ENCODE measurements at regions not wholly inside any gene's neighbourhood (a gene's known extent, or its start where the extent isn't known, plus 50 kb on each side); places are given as distances from the start of the nearest gene placed in this dataset.

DNA sequence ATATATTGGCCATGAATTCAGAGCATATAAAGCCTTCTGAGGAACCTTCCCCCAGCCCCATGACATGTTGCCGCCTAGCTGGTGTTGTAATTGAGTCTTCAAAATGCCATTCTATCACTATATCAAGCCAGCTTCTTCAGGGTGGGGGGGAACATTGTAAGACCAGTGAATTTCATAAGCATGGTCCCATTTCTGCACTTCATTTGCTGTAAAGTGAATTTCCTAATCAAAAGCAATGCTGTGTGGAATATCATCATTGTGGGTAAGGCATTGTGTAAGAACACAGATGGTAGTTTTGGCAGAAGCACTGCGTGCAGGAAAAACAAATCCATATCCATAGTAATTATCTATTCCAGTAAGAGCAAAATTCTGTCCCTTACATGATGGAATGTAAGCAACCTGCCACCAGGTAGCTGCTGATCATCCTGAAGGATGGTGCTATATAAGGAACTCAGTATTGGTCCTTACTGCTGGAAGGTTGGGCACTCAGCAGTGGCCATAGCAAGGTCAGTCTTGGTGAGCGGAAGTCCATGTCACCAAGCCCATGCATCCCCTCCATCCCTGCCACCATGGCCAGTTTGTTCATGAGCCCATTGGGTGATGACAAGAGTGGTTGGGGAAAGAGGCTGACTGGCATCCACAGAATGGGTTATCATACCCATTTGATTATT is 159.4 kb downstream of the COPS8 start:
- DNase-seq = no peak

DNA sequence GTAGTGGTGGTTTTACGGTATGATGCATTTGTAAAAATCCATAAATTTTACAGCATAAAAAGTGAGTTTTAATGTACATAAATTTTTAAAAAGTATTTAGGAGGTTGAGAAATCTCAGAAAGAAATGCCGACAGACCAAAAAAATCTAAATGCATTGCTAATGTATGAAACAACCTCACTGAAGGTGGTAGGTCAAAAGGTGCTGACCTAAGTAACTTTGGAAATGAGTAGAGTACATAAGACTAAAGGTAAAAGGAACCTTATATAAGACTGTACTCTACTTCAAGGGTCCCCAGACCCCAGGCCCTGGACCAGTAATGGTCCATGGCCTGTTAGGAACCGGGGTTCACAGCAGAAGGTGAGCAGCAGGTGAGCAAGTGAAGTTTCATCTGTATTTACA is 163.4 kb downstream of the COL6A3 start:
- no peak for DNase-seq

DNA sequence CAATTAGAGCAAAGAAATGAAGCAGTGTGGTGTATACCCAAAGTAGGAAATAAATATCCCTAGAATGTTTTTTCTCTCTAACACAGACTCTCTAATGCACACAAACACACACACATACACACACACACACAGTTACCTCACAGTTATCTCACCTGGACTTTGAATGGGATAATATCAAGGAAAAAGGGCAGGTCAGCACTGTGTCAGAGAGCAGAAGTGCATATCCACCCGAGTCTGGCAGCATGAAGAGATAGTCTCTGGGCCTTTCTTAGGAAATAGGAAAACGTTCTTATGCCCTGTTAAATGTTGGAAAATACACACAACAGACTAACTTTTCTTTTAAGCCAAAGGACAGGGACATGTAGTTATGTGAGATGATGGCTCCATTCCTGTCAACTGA is 162.0 kb downstream of the COL6A3 start:
- DNase-seq = no peak

GRCh38 chr2:237253046-237253702 is 160.8 kb downstream of the COL6A3 start:
- no peak for DNase-seq

GRCh38 chr2:237254369-237254861 is 159.5 kb downstream of the COL6A3 start:
- DNase-seq = no peak

DNA sequence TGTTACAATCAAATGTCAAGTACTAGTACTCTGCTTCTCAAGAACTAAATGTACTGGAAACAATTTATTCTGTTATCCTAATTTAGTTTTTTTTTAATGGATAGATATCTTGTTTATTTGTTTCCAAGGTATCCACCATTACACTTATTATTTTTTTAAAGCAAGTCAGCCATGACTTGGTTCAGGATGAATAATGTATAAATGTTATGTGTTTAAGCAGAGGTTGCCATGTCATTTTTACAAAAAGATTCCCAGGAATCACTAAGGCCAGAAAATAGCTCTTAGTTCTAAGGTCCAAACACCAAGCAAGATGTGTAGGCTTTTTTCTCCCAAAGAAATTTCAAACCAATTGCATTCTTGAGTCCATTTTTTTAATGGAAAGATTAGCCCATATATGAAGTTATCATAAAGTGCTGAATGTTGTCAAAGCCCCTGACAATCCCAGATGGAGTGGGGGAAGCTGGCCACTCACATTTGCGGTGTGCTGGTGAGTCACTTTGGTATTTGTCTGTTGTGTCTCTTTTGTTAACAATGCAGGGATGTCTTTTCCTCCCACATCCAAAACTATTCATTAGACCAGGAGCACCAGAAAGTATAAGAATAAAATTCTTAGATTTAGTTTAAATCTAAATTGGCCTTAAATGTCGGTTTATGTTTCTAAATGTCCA is 158.9 kb downstream of the COL6A3 start:
- DNase-seq = no peak

GRCh38 chr2:237256887-237257286 is 157.1 kb downstream of the COL6A3 start:
- DNase-seq = no peak

DNA sequence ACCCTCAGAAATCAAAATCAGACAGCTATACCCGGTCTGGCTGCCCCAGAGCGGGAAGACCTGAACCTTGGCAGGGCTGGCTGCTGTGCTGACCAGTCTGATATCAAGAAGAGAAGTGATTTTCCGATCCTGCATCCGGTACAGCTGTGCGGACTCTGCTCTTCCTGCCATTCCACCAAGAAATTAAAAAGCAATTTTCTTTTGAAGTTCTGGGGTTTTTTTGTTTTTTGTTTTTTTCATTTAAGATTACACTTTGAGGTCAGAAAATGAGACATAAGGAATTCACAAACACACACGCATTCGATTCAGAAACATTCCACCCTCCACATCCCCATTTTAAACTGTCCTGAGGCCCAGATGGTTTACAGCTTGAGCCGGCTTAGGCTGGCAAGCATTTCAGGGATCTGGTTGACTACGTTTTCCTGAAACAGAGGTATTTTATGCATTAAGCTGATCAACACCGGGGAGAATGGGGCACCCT is 156.5 kb downstream of the COL6A3 start:
- DNase-seq = no peak

- DNase-seq = no peak
Measured at GRCh38 chr2:237258116-237258515, 155.8 kb downstream of the COL6A3 start.

DNA sequence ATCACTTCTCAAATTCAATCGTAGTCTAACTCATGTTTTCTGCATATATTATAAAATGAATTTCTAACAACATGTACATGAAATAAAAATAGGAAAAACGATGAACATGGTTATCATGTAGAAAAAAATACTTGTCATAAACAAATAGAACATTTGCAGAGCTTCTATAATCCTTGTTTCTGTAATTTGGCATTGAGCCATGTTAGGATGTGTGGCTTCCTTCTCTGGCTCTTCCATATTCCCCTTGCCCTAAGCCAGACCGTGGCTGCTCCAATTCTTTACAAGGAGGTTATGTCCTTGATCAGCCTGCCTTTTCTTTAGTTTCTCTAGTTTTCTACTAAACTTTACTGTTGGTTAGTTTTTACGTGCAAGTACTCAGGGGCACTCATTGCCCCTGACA is 155.3 kb downstream of the COL6A3 start:
- DNase-seq = no peak

DNA sequence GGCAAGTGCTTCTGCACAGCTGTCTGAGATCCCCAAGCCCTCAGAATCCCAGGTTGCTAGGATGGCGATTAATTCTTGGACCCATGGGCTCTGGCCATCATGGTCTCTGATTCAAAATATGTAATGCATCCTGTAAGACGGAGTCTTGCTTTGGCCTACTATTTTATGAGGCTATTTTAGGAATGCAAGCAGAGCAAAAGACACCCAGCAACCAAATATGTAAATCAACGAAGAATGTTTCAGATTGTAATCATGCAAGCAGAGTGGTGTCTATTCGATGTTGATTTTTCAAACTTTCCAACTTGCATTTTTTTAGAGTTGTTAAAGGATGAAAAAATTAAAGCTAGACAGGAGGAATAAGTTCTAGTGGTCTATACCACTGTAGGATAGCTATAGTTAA is 154.8 kb downstream of the COL6A3 start:
- DNase-seq = no peak

GRCh38 chr2:237260039-237260620 is 153.8 kb downstream of the COL6A3 start:
- DNase-seq = no peak

DNA sequence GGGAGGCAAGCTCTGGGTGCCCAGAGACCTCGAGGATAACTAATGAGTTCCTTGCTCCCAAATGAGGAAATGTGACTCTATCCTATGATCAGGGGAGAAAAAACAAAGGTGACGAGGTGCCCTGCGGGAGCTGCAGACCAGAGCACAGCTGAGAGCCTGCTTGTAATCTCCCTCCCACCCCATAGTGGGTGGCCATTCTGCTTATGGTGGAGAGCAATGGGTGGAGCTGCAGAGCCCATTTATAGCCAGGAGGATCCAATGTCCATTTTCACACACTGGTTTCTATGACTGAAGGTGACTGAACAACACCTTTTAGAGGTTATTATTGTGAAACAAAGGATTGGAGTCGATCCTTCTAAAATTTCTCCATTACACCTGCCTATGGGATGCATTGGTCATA is 153.3 kb downstream of the COL6A3 start:
- DNase-seq = no peak

DNA sequence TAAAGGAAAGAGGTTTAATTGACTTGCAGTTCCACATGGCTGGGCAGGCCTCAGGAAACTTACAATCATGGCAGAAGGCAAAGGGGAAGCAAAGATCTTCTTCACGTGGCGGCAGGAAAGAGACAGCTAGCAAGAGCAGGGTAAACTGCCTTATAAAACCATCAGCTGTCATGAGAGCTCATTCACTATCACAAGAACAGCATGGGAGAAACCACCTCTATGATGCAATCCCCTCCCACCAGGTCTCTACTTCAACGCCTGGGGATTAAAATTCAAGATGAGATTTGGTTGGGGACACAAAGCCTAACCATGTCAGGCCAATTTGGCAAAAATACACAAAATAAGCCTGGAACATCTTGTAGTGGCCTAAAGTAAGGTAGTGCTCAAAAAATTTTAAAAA is 152.6 kb downstream of the COL6A3 start:
- DNase-seq = no peak

- no peak for DNase-seq
Measured at GRCh38 chr2:237262838-237263771, 150.9 kb downstream of the COL6A3 start.

- peak; percentile 11 for DNase-seq
Measured at GRCh38 chr2:237264480-237265219, 149.3 kb downstream of the COL6A3 start.

GRCh38 chr2:237268004-237268708 is 145.8 kb downstream of the COL6A3 start:
- no peak for DNase-seq

- no peak for DNase-seq
Measured at GRCh38 chr2:237269138-237269875, 144.7 kb downstream of the COL6A3 start.

DNA sequence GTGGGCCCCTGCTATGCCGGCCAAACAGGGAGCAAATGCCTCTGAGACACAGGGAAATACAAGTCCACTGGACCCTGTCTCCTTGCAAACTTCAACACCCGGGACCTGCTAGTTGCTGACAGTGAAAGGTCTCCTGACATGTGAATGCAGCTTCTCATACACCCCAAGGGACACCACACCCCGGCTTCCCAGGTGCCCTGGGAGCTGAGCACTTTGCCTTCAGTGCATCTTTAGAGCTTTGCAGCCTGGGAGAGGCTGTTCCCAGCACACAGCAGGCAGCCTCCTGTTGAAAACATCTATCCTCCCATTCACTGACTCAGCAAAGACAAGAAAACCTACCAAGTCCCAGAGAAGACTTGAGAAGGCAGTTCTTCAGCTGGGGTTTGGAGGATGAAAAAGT is 143.4 kb downstream of the COL6A3 start:
- no peak for DNase-seq

Data from occipital lobe (tissue), 1 donor.